ENCODE measurements at regions not wholly inside any gene's neighbourhood (a gene's known extent, or its start where the extent isn't known, plus 50 kb on each side); places are given as distances from the start of the nearest gene placed in this dataset.

GRCh38 chr15:66986951-66987350 is 78.5 kb upstream of the SMAD3 start:
- H3K14ac ChIP-seq (ENCODE audit: insufficient read depth, low read length): no peak overlapping the region
- no peaks in the 10 kb centered on the region for H3K23me2 ChIP-seq (ENCODE audit: insufficient read length, low read depth, low read length, poor library complexity, severe bottlenecking)
- Mint-ChIP-seq H3K27ac (no peak overlapping the region), H3K27me3 (ENCODE audit: low read depth) (peaks cover 7% of the 10 kb centered on the region), H3K9me3 (no peaks in the 10 kb centered on the region; a peak in 1 of 5 replicates), H3K4me3 (no peak overlapping the region), H3K36me3 (ENCODE audit: insufficient read depth in 1 of 3, low read depth in 3 of 3) (no peaks in the 10 kb centered on the region; a peak in 1 of 7 replicates), H3K4me1 (peaks cover 2 to 5% of the 10 kb centered on the region in 2 experiments; a peak in 2 of 4 replicates)
- H3K9ac ChIP-seq (ENCODE audit: extremely low read depth, insufficient read length, low read length): no peak overlapping the region
- H3K23ac ChIP-seq (ENCODE audit: insufficient read length, low read depth, low read length): no peak overlapping the region
- no peak overlapping the region for H4K8ac ChIP-seq (replicated peaks; ENCODE audit: insufficient read length, low read depth, low read length)
- no peak overlapping the region for H3K56ac ChIP-seq (ENCODE audit: insufficient read length, low read depth, low read length)
- no peaks in the 10 kb centered on the region for H3K79me1 ChIP-seq (ENCODE audit: insufficient read depth, low read depth, low read length, poor library complexity, severe bottlenecking)
- no peak overlapping the region for H2AFZ ChIP-seq (ENCODE audit: low read length)
- no peaks in the 10 kb centered on the region for H3K9me3 ChIP-seq (ENCODE audit: control insufficient read depth, low read depth, low read length)
- H3T11ph ChIP-seq (ENCODE audit: low read length): no peak overlapping the region
- H2AK5ac ChIP-seq (ENCODE audit: insufficient read length, low read length): no peak overlapping the region
- no peak overlapping the region for H4K91ac ChIP-seq (ENCODE audit: insufficient read length, low read depth, low read length)
- H2BK120ac ChIP-seq (ENCODE audit: low read depth, low read length, poor library complexity, severe bottlenecking): no peak overlapping the region
- no CpG with 5 or more reads among the region's 7 CpGs for WGBS (ENCODE audit: extremely low coverage, insufficient read length, low lambda C conversion rate)
- H4K20me1 ChIP-seq (ENCODE audit: control insufficient read depth, insufficient read depth, insufficient read length): no peaks in the 10 kb centered on the region
- no peak overlapping the region for H4K5ac ChIP-seq (ENCODE audit: insufficient read length, low read depth, low read length)
- no peak overlapping the region for H3K4me2 ChIP-seq (ENCODE audit: insufficient read depth, insufficient read length, low read length)
- H2BK12ac ChIP-seq (ENCODE audit: insufficient read length, low read depth, low read length): no peak overlapping the region
- no peak overlapping the region for H3K4ac ChIP-seq (ENCODE audit: low read depth, low read length)
- no peak for TF ChIP-seq CTCF (conservative IDR thresholded peaks at IDR 0.05)
- no peaks in the 10 kb centered on the region for H3K27me3 ChIP-seq (ENCODE audit: insufficient read depth, low read length)
- H2BK15ac ChIP-seq (ENCODE audit: low read depth, low read length): no peak overlapping the region
- 0 out of 2 replicates have a peak, but pooled peaks cover 3% of the 10 kb centered on the region for H3K4me1 ChIP-seq (ENCODE audit: insufficient read depth, low read length)
- H3K27ac ChIP-seq (ENCODE audit: insufficient read length, low read depth, low read length): no peak overlapping the region
- no peak overlapping the region for H2BK20ac ChIP-seq (ENCODE audit: low read depth, low read length, poor library complexity, severe bottlenecking)
- H3K79me2 ChIP-seq (ENCODE audit: insufficient read depth, low read length): no peaks in the 10 kb centered on the region
- no peak for DNase-seq
- H3K18ac ChIP-seq (ENCODE audit: insufficient read length, low read depth, low read length): no peak overlapping the region
- H2BK5ac ChIP-seq (ENCODE audit: insufficient read length, low read length): no peak overlapping the region

Data from H9 (cell line).